CD4-positive, alpha-beta memory T cell (primary cell): ENCODE measurements at regions not wholly inside any gene's neighbourhood (a gene's known extent, or its start where the extent isn't known, plus 50 kb on each side); places are given as distances from the start of the nearest gene placed in this dataset.

Source experiments
- CTCF ChIA-PET: fragments of 350-600 bp; sonication (Branson Sonifier 250); formaldehyde crosslinking; loops from one replicate; lab custom pipeline; 2021; ENCODE audit warnings: inconsistent platforms; ENCODE audit not compliant: partially characterized antibody; lab: Charles Lee
- POLR2A ChIA-PET: fragments of 350-600 bp; sonication (Branson Sonifier 250); formaldehyde crosslinking; loops from one replicate; lab custom pipeline; 2021; ENCODE audit not compliant: partially characterized antibody; lab: Charles Lee
- DNase-seq, 5 donors: peaks; one replicate each; pipeline versions ENCODE4 v3.0.0 to v3.0.0-alpha.2; 2020 to 2022; ENCODE audit warnings: mixed read lengths in 1 of 5
- H3K27ac ChIP-seq: one replicate; pipeline ENCODE4 v1.7.0; 2013; ENCODE audit warnings: low read depth, low read length
- H3K27me3 ChIP-seq: 2 replicates; pipeline ENCODE4 v1.7.0; 2013; ENCODE audit warnings: mild to moderate bottlenecking, low read length, moderate library complexity; ENCODE audit not compliant: insufficient read depth
- H3K36me3 ChIP-seq: 2 replicates; pipeline ENCODE4 v1.7.0; 2013; ENCODE audit warnings: mild to moderate bottlenecking, low read length, moderate library complexity; ENCODE audit not compliant: insufficient read depth
- H3K4me1 ChIP-seq: 2 replicates; pipeline ENCODE4 v1.7.0; 2013; ENCODE audit warnings: mild to moderate bottlenecking, low read length, moderate library complexity; ENCODE audit not compliant: insufficient read depth
- H3K4me3 ChIP-seq, 2 donors: one replicate each; pipeline ENCODE4 v1.7.0; 2013; ENCODE audit warnings: low read length in 2 of 2, mild to moderate bottlenecking in 1 of 2
- H3K9me3 ChIP-seq, 2 donors: one replicate each; pipeline ENCODE4 v1.7.0; 2013; ENCODE audit warnings: low read length in 2 of 2, control low read depth in 1 of 2; ENCODE audit not compliant: control insufficient read depth in 1 of 2
- H3K27ac Mint-ChIP-seq, 7 donors: one replicate each; pipeline ENCODE4 v1.8.0; 2020 to 2021; ENCODE audit warnings: mixed read lengths in 7 of 7, mild to moderate bottlenecking in 6 of 7, inconsistent platforms in 3 of 7, moderate library complexity in 3 of 7
- H3K27me3 Mint-ChIP-seq, 2 donors: one replicate each; pipeline ENCODE4 v1.8.0; 2020 to 2021; ENCODE audit warnings: mixed read lengths in 2 of 2
- H3K36me3 Mint-ChIP-seq, 2 donors: one replicate each; pipeline ENCODE4 v1.8.0; 2020 to 2021; ENCODE audit warnings: mixed read lengths in 2 of 2, inconsistent platforms in 1 of 2, mild to moderate bottlenecking in 1 of 2
- H3K4me1 Mint-ChIP-seq, 4 donors: one replicate each; pipeline ENCODE4 v1.8.0; 2020 to 2021; ENCODE audit warnings: mixed read lengths in 4 of 4, mild to moderate bottlenecking in 1 of 4
- H3K4me3 Mint-ChIP-seq, 8 donors: one replicate each; pipeline ENCODE4 v1.8.0; 2020 to 2021; ENCODE audit warnings: mixed read lengths in 8 of 8, mild to moderate bottlenecking in 7 of 8, moderate library complexity in 6 of 8, inconsistent platforms in 3 of 8
- H3K9me3 Mint-ChIP-seq, 8 donors: one replicate each; pipeline ENCODE4 v1.8.0; 2020 to 2021; ENCODE audit warnings: mixed read lengths in 8 of 8, mild to moderate bottlenecking in 5 of 8, inconsistent platforms in 3 of 8, moderate library complexity in 1 of 8
- intact Hi-C: fragments of 100-400 bp; cut with micrococcal nuclease; formaldehyde crosslinking; loops from one replicate; pipeline ENCODE4 v1.15.1; 2023

DNA sequence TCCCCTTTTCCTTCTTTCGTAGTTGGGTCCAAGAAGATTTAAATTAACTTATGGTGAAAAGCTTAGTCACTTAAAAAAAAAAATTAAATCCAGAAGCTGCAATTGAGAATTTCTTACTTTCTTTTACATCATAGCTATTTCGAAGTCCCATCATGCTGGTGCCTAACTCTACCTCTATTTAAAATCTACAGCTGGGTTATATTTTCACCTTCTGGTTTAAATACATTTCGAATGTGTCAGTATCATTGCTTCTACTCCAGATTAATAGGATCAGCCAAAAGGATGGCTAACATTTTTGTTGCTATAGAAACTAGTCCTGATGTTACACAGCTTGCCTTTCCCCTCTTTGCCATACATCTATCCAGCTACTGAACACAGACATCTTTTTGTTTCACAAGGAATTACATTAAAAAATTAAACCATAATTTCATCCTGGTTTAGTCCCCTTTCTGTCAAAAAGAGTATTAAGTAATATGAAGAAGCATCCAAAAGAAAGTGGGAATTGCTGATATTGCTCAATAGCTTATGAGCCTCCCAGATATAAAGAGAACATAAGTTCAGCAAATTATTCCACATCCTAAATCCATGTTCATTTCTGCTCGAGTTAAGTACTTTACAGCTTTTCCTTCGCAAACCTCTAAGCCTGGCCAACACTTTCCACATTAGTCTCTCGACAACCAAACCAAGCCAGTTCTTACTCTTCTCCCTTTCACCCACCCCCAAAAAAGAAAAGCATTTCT, 396.7 kb upstream of the DAB1 start:
- Mint-ChIP-seq H3K9me3 (peaks cover 0 to 3% (median 0%) of the 10 kb centered on the region in 8 donors), H3K4me3 (no peak overlapping the region), H3K4me1 (no peaks in the 10 kb centered on the region), H3K27ac (no peak overlapping the region), H3K27me3 (no peaks in the 10 kb centered on the region), H3K36me3 (no peaks in the 10 kb centered on the region)
- intact Hi-C loops: no loop called here
- no peaks in the 10 kb centered on the region for H3K9me3 ChIP-seq
- no peak overlapping the region for H3K27ac ChIP-seq
- no peaks in the 10 kb centered on the region for H3K4me1 ChIP-seq
- no peak for DNase-seq
- ChIA-PET CTCF (no interaction called here), POLR2A (no interaction called here)
- no peaks in the 10 kb centered on the region for H3K36me3 ChIP-seq
- no peak overlapping the region for H3K4me3 ChIP-seq
- no peaks in the 10 kb centered on the region for H3K27me3 ChIP-seq

DNA sequence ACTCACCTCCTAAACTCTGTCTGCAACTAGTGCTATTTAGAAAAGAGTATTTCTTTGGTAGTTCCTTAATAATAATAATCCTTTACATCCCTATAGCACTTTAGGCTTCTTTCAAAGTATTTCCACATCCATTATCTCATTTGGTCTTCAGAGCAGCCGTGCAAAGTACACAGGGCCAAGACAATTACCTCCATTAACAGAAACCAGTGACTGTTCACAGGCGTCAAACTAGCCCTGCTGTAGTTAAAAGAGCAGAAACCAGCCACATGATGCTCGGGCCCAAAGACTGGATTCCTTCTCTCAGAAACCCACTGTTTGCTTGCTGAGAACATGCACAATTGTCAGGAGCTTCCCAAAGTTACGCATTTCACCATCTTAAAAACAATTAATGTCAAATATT, 396.0 kb upstream of the DAB1 start:
- Histone ChIP-seq H3K27me3 (no peaks in the 10 kb centered on the region), H3K4me3 (no peak overlapping the region), H3K4me1 (no peaks in the 10 kb centered on the region), H3K9me3 (no peaks in the 10 kb centered on the region), H3K36me3 (no peaks in the 10 kb centered on the region), H3K27ac (no peak overlapping the region)
- POLR2A ChIA-PET: no interaction called here
- Mint-ChIP-seq H3K36me3 (no peaks in the 10 kb centered on the region), H3K9me3 (peaks cover 0 to 3% (median 0%) of the 10 kb centered on the region in 8 donors), H3K4me1 (no peaks in the 10 kb centered on the region), H3K27ac (no peak overlapping the region), H3K27me3 (no peaks in the 10 kb centered on the region), H3K4me3 (no peak overlapping the region)
- no peak for DNase-seq
- intact Hi-C loops: no loop called here
- CTCF ChIA-PET: no interaction called here

DNA sequence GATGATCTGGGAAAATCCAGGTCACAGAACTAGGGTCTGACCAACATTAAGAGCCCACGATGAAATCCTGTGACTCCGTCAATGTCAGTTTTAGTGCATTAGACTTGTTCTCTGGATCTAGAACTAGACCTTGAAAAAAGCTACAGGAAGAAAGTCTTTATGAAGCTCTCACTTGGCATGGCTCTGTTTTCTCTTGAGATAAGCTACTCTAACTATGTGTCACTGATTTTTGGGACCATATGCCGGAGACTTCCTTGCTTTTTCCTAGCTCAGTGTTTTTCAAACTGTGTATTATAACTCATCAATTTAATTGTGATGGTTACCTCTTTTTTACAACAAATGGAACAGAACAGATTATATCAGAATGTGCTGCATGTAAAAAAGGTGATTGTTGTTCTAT, 379.7 kb upstream of the DAB1 start:
- intact Hi-C loops: no loop called here
- CTCF ChIA-PET: no interaction called here
- H3K4me1 ChIP-seq: no peaks in the 10 kb centered on the region
- H3K4me3 Mint-ChIP-seq: no peak overlapping the region
- no peaks in the 10 kb centered on the region for H3K27me3 ChIP-seq
- no peaks in the 10 kb centered on the region for H3K36me3 ChIP-seq
- no peaks in the 10 kb centered on the region for H3K9me3 ChIP-seq
- POLR2A ChIA-PET: no interaction called here
- no peaks in the 10 kb centered on the region for H3K36me3 Mint-ChIP-seq
- no peaks in the 10 kb centered on the region for H3K27me3 Mint-ChIP-seq
- no peaks in the 10 kb centered on the region for H3K4me1 Mint-ChIP-seq
- peaks cover 0 to 3% (median 0%) of the 10 kb centered on the region in 8 donors for H3K9me3 Mint-ChIP-seq
- no peak overlapping the region for H3K4me3 ChIP-seq
- no peak overlapping the region for H3K27ac ChIP-seq
- H3K27ac Mint-ChIP-seq: no peak overlapping the region
- no peak for DNase-seq

DNA sequence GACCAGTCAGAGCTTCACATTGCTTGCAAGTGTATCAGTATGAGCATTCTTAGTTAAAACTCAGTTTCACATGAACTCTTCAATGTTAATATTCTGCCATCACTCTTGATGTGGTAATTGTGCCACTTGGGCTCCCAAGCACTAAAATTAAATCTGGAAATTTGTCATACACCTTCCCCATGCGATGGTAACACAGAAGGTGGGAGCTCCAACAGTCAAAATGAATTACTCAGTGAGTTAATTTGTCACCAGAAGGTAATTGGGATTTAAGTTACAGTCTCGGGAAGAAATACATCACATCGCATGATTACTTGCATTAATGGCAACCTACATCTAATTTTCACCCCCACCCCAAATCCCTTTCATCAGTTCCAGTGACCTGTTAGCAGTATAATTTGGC, 376.5 kb upstream of the DAB1 start:
- no peak overlapping the region for H3K4me3 ChIP-seq
- Mint-ChIP-seq H3K4me1 (no peaks in the 10 kb centered on the region), H3K9me3 (peaks cover 0 to 2% (median 0%) of the 10 kb centered on the region in 8 donors), H3K27me3 (no peaks in the 10 kb centered on the region), H3K4me3 (no peak overlapping the region), H3K36me3 (no peaks in the 10 kb centered on the region), H3K27ac (no peak overlapping the region)
- CTCF ChIA-PET: no interaction called here
- no peaks in the 10 kb centered on the region for H3K36me3 ChIP-seq
- no peaks in the 10 kb centered on the region for H3K4me1 ChIP-seq
- H3K9me3 ChIP-seq: no peaks in the 10 kb centered on the region
- intact Hi-C loops: no loop called here
- POLR2A ChIA-PET: no interaction called here
- DNase-seq: no peak
- no peaks in the 10 kb centered on the region for H3K27me3 ChIP-seq
- no peak overlapping the region for H3K27ac ChIP-seq

DNA sequence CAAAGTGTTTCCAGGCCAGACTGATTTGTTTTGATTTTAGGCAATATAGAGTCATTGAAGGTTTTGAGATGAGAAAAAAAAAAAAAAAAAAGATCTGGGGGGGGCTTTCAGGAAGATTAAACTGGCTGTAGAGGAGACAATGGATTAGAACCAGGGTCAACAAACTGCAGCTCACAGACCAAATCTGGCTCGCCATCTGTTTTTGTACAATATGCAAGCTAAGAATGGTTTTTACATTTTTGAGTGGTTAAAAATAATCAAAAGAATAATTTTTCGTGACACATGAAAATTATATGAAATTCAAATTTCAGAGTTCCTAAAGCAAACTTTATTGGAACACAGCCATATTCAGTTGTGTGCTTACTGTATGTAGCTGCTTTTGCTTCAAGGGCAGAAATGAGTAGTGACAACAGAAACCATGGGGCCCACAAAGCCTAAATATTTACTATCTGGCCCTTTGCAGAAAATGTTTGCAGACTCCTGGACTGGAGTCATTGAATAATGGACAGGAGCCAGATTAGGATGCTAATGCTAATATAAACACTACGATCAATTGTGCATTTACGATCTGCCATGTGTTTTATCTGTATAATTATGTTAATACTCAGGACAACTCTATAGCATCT, 375.7 kb upstream of the DAB1 start:
- Mint-ChIP-seq H3K9me3 (peaks cover 0 to 2% (median 0%) of the 10 kb centered on the region in 8 donors), H3K4me1 (no peaks in the 10 kb centered on the region), H3K27ac (no peak overlapping the region), H3K27me3 (no peaks in the 10 kb centered on the region), H3K36me3 (no peaks in the 10 kb centered on the region), H3K4me3 (no peak overlapping the region)
- no peaks in the 10 kb centered on the region for H3K27me3 ChIP-seq
- POLR2A ChIA-PET: no interaction called here
- intact Hi-C loops: no loop called here
- H3K27ac ChIP-seq: no peak overlapping the region
- no peaks in the 10 kb centered on the region for H3K4me1 ChIP-seq
- no peak for DNase-seq
- CTCF ChIA-PET: no interaction called here
- H3K36me3 ChIP-seq: no peaks in the 10 kb centered on the region
- no peaks in the 10 kb centered on the region for H3K9me3 ChIP-seq
- no peak overlapping the region for H3K4me3 ChIP-seq

DNA sequence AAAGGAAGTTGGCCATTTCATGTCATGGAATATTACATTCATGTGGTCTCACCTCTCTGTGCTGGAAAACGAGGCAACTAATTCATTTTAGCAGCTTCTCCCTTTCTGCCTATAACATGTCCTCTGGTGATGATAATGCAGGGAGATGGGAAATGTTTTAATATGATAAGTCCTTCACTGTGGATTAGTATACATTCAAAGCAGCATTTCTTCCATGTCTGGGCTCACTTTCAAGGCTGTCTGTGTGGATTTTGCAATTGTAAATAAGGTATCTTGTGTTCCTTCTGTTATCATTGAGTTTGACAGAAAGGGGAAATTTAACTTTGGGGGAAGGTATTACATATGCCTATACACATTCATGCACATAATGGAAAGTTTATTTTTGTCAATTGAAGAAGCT, 374.7 kb upstream of the DAB1 start:
- Histone ChIP-seq H3K4me1 (no peaks in the 10 kb centered on the region), H3K4me3 (no peak overlapping the region), H3K9me3 (no peaks in the 10 kb centered on the region), H3K27ac (no peak overlapping the region), H3K27me3 (no peaks in the 10 kb centered on the region), H3K36me3 (no peaks in the 10 kb centered on the region)
- H3K36me3 Mint-ChIP-seq: no peaks in the 10 kb centered on the region
- no peaks in the 10 kb centered on the region for H3K4me1 Mint-ChIP-seq
- peaks cover 0 to 2% (median 0%) of the 10 kb centered on the region in 8 donors for H3K9me3 Mint-ChIP-seq
- intact Hi-C loops: no loop called here
- no peak for DNase-seq
- H3K4me3 Mint-ChIP-seq: no peak overlapping the region
- ChIA-PET POLR2A (no interaction called here), CTCF (no interaction called here)
- no peaks in the 10 kb centered on the region for H3K27me3 Mint-ChIP-seq
- no peak overlapping the region for H3K27ac Mint-ChIP-seq

- DNase-seq: no peak
- H3K27me3 Mint-ChIP-seq: no peaks in the 10 kb centered on the region
- H3K4me3 Mint-ChIP-seq: no peak overlapping the region
- Histone ChIP-seq H3K36me3 (no peaks in the 10 kb centered on the region), H3K27me3 (no peaks in the 10 kb centered on the region), H3K4me1 (no peaks in the 10 kb centered on the region), H3K9me3 (no peaks in the 10 kb centered on the region), H3K27ac (no peak overlapping the region), H3K4me3 (no peak overlapping the region)
- intact Hi-C loops: no loop called here
- no peaks in the 10 kb centered on the region for H3K4me1 Mint-ChIP-seq
- ChIA-PET CTCF (no interaction called here), POLR2A (no interaction called here)
- H3K9me3 Mint-ChIP-seq: peaks cover 0 to 2% (median 0%) of the 10 kb centered on the region in 8 donors
- no peaks in the 10 kb centered on the region for H3K36me3 Mint-ChIP-seq
- no peak overlapping the region for H3K27ac Mint-ChIP-seq
Observed at GRCh38 chr1:57797084-57797483, 373.2 kb upstream of the DAB1 start.
